HG02571 (cell line): ENCODE measurements at regions not wholly inside any gene's neighbourhood (a gene's known extent, or its start where the extent isn't known, plus 50 kb on each side); places are given as distances from the start of the nearest gene placed in this dataset.

ENCODE experiments used
- ATAC-seq: cut with Tn5 transposase; IDR thresholded peaks from one replicate; pipeline ENCODE4 v1.9.1; 2021; ENCODE audit warnings: mild to moderate bottlenecking, moderate library complexity; ENCODE audit not compliant: unreplicated experiment

DNA sequence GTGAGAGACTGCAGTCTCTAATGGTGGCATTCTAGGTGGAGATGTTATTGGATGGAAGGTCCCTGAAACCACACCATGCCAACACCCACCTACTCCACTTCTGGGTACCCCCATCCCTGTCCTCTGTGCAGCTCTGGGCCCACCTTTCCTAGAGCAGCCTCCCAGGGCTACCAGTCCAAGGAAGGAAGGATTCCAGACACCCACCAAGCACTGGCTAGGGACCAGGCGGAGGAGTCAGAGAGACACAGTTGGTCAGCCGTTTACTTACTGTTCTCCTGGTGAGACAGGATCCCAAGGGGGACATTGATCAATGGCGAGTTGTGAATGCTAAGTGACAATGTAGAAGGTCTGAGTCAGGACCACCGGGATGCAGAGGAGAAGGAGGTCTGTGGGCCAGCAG lies 151.6 kb downstream of the TTC32 start:
- no peak for ATAC-seq

DNA sequence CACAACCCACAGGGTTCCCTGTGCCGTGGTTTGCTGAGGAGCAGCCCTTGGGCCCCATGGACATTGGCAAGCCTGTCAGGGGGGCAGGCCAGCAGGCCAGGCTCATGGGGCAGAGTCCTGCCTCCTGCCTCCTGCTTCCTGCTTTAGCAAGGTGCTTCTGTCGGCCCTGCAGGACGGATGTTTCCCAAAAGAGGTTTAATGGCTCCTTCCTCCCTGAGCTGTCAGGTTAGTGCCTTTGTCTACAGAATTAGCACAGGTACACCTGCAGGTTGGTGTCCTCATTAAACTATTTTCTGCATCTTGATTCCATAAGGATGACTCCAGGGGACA lies 152.3 kb downstream of the TTC32 start:
- no peak for ATAC-seq

DNA sequence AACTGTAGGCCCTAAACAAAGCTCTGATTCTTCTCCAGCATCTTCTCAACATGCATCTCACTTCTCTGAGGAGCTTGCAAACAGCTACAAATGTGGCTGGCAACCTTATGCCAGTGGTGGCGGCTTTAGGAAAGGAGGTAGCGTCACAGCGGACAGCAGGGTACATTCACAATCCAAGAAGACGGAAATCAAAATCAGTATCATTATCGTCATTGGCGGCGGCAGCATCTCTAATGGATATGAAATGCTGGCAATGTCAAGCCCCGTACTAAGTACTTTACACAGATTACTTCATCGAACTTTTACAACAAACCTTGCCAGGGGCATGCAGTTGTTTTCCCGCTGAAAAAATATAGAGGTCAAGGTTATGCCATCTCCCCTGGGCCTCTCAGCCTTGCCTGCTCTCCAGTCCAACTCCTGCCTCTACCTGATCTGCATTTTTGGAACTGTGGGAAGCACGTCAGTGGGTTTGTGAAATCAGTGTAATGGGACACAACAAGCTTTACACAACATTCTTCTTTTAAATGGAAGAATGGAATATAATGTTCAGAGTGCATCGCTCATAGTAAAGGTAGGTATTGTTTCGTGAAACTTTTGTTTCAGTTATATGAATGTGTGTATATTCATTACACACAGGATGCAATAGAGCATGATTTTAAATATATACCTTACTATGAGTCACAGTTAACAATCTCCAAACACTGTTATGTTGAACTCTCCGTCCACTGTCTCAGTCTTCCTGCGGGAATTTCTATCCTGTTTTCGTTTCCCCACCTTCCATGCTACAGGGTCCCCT lies 152.9 kb downstream of the TTC32 start:
- no peak for ATAC-seq

DNA sequence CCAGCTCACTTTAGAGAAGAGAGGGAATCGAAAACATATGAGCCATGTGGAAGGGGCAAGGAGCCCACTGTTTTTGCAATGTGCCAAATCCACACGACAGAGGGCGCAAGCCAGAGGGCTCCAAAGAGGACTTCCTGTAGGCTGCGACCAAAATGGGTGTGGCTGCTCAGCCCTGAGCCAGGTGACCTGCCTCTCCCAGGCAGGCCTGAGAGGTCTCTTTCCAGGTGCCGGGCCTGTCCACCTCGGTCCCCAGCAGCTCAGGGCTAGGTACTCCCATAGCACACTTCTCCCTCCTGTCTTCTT lies 153.8 kb downstream of the TTC32 start:
- ATAC-seq: no peak

DNA sequence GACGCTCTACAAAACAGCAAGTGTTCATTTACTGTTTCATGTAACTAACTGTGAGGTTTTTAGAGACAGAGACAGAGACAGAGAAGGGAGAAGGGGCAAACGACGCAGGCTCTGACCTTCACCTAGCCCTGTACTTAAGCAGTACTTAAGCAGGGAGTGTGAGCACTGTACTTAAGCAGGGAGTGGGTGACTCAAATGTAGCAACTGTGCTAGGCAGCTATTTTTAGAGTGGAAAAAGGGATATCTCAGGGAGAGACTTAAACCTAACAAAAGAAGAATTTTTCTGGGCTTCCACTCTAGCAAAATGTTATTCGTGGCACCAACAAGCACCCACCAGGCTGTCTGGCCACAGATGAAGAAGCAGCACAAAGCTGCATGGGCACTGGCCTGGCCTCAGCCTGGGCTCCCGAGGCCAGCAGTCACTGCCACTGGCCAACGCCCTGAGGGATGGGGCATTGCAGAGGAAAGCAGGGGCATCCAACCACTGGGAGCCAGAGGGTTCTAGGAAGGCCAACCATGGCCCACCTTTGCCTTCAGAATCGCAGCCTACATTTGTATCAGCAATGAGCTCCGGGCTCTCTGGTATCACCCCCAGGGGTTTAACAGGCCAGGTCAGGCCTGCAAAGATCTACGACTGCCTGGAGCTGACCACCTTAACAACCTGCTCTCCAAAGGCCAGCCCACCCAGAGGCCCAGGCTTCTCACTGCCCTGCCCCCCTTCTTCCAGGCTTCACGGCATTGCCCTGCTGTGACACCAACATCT lies 154.3 kb downstream of the TTC32 start:
- ATAC-seq: no peak

DNA sequence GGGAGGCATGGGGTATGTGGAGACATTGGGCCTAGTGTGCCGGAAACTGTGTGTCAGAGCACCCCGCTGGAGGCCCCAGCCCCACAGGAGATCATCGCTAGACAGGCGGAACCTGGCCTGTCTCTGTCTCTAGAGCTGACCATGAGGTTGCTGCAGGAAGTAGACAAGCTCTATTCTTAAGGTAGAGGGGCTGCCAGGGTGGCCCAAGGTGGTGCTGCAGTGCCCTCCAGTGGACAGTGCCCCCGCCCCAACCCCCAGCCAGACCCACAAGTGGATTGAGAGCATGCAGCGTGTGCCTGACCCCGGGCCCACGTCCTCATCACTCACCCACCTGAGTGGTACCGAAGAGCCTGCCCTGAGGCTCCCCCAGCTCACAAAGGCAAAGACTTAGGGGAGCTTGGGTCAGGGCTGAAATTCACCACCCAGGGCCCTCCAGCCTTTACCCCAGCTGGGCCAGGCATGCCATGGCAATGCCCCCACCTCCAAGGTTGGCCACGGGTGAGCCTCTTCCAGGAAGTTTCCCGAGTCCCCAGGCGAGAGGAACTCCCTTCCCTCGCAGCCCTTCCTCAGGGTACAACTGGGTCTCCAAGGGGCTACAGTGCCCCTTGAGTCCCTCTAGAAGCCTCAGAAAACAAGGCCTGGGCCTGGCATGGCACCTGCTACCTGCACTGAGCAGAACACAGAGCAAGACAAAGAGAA lies 155.0 kb downstream of the TTC32 start:
- no peak for ATAC-seq

DNA sequence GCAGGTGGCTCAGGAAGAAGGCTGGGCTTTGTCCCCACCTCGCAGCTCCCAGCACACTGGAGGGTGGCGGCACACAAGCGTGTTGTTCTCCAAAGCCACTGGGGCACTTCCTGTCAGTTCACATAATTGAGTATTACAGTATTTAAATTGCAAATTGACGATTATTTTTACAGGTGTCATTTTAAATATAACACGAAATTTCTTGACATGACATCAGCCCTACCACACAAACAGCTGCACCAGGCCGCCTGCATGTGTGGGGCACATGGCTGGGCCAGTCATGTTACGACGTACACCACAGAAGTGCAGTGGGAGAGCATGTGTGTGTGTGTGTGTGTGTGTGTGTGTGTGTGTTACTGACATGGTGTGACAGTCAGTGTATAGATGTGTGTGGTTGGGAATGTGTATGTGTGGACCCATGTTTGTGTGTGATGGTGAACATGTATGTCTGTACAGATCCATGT lies 155.6 kb downstream of the TTC32 start:
- no peak for ATAC-seq

DNA sequence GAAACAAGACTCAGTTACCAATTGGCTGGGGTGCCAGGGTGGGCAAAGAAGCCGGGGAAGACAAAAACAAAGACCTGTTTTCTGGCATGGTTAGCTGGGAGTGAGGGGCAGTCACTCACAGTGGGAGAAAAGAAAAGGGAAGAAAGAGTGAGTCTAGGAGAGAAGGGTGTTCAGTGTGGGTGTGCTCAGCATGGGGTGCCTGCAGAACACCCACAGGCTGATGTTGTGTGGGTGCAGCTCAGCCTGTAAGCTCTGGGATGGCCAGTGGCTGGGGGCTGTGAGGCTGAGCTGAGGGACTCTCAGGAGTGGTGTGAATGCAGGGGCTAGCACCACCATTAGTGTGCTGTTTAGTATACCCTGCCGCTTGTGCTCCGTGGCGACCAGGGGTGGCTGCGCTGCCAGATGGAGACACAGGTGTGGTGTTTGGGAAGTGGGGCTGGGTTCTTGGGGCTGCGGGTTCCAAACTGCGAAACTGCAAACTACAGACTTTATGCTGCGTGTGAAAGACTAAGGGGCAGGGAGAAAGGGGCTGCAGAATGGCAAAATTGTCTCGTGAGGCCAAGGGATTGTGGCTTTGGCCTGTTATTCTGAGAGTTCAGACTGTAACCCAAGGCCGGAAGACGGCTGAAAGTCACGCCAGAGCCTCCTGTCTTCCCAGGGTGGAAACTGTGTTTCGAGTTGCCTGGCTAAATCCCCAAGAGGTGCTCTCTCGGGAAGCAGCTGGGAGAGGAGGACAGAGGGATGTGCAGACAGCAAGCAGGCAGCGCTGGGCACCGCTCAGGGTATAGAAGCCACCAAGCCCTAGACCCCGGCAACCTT lies 156.3 kb downstream of the TTC32 start:
- ATAC-seq: no peak

DNA sequence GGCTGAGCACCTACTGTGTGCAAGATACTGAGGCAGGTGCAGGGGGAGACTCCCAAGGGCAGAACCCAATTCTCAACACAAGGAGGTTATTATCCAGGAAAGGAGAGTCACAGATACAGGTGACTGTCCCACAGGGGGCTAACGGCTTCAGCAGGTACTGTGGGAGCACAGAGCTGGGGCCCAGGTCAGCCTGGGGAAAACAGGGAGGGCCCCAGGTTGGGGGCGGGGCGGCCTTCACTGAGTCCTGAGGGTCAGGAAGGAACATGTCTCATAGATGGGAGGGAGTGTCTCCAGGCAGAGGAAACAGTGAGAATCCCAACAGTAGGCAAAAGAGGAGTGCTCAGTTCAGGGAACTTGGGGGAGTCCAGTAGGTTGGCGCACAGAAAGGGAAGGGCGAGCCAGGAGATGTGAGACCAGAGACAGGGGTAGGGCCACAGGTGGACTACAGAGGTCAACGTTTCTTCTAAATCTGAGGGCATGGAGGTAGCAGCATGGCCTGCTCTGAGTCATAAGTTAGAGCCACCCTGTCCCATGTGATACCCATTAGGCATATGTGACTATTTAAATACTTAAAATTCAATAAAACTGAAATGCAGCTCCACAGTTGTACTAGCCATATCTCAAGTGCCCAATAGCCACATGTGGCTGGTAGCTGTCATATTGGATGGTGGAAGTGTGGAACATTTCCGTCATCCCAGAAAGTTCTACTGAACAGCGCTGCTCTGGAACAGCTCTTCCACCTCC lies 157.2 kb downstream of the TTC32 start:
- no peak for ATAC-seq

DNA sequence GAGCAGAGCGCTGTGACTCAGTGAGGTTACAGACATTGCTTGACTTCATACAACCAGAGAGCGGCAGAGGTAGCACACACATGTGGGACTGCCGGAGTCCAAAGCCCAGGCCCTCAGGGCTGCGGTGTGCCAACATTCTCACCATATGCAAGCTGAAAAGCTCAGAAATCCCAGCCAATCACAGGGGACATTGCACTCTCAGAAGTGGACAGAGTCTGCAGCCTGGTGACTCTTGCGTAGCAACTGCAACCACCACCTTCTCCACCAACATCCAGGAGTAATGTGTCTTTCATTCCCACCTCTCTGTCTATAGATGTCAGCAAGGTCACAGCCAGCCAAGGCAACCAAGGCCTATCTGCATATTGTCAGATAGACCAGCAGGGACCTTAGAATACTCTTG lies 158.1 kb downstream of the TTC32 start:
- ATAC-seq: no peak

DNA sequence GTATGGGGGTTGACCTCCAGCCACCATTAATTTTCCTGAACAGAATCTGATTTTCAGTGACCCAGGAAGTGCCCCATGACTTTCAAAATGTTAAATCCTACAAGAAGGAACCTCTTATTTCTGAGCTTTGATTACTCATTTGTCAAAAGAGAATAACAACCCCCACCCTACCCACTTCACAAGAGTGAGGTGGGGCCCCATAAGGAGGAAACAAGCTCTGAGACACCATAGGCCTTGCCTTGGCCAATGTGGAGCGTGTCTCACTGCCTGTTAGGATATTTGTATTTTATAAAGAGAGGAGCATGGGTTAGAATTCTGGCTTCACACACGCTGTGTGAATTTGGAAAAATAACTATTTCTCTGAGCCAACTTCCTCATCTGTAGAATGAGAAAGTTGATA lies 158.9 kb downstream of the TTC32 start:
- no peak for ATAC-seq

DNA sequence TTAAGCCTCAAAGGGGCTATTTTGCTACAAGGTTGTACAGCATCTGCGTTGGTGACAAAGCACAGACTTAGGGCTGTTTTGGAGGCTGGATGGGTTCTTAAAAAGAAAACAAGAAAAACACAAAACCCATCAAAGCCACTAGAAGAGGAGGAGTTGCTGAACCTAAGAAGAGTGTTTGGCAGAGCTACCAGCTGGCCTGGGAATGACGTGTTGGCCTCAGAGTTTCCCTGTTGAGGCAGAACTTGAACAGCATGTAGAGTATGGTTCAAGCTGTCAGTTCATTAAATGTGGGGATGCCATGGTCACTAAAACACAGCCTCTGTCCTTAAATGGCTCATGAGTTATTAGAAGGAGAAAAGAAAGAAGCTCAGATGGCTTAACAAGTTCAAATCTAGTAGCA lies 162.5 kb downstream of the TTC32 start:
- no peak for ATAC-seq

DNA sequence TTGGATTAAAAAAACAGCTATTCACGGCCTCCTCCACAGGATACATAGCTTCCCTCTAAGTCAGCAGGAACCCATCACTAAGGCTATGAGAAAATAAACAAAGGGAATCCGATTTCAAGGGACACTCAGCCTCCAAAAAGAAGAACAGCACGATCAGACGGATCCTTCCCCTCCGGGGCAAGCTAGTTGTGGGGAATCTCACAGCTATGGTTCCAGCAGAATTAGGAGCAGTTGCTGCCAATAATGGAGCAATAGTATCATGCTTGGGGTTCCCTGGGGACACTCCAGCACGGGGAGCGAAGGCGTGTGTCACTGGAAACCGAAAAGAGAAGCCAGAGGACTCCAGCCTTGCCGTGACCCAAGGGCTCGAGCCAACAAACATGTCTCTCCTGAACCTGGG lies 163.1 kb downstream of the TTC32 start:
- ATAC-seq: no peak

DNA sequence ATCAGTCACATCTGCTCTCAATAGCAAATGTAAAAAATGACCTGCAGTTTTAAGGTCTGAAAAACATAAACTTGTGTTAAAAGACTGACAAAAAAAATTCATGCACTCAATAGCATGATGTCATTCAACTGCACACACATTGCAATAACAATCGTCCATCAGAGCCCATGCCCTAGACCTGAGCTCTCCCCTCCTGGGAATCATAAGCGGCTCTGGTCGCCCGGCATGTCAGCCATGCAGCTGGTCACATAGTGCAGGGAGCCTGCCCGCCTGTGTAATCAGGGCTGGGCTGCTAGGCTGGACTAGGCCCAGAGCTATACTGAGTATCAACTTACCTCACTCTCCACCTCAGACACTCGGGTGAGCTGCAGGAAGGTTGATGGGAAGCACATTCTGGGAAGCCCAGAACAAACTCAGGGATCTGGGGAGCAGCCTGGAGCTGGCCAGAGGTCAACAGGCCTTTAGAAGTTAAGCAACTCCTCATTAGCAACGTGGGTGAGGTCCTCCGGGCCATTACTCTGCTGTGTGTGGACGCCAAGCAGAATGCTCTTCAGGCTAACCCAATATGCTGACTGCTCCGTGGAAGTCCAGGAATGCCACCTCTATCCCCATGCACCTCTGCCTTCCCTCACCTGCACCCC lies 165.5 kb downstream of the TTC32 start:
- ATAC-seq: no peak

DNA sequence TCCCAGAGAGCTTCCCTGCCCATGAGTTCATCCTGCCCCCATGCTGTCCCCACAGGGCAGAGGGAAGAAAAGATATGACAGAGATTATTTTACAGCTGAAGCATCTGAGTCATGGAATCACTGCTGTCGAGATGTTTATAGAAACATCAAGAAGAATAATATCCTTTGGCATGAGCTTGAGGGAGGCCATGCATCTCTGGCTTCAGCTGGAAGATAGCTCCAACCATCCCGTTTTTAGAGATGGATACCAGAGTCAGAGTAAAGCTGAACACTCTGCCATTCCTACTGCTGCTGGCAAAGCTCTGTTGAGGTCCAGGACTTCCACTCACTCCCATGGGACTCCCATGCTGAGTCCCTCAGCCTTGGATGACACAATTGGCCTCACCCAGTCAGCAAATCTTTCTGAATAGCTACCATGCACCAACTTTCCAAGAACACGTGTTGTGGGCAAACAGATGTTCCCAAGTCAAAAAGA lies 167.8 kb downstream of the TTC32 start:
- ATAC-seq: no peak

DNA sequence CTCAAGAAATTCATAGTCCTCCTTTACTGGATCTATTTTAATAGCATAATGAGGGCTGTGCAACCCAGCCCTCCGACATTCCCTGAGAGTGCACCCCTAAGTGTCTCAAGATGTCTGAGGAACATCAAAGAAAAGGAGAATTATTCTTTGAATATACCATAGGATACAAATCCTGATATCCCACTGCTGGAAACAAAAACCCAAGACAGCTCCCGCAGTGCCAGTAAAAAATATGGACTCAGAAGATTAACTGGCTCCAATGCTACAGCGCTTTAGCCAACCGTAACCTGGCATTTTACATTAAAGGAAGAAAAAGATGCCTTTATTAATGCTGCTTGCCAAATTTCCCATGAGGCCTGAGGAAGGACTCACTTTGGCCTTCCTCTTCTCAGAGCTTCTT lies 168.4 kb downstream of the TTC32 start:
- no peak for ATAC-seq

DNA sequence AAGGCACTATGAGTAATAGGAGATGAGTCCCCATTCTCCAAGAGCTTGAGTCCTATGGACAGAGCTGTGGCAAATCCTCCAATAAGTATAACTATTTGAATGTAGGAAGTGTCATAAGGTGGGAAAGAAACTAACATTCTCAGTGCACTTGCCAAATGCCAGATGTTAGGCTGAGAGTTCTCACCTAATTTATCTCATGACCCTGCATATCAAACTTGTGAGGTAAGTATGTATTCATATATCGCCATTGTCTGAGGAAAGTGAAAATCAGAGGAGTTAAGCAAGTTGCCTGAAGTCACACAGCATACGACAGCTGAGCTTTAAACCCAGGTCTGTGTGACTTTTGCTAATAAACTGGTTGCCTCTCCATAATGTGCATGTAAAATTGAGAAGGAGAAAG lies 169.5 kb downstream of the TTC32 start:
- ATAC-seq: no peak

DNA sequence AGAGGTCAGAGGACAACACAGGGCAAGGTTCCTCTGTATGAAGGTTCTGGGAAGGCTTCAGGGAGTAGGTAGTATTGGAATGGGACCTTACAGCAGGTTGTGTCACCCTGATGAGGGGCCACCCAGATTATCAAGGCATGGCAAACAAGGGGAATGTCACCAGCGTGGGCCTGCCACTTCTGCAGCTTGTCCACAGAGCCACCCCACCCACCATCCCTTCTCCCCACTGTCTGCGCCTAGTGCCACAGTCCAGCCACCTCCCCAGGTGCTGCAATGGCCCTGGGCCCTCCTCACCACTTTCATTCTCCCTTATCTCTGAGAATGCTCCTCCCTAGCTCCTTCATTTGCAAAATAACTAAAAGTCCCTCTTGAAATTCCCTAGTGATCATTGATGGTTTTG lies 170.3 kb downstream of the TTC32 start:
- ATAC-seq: no peak

DNA sequence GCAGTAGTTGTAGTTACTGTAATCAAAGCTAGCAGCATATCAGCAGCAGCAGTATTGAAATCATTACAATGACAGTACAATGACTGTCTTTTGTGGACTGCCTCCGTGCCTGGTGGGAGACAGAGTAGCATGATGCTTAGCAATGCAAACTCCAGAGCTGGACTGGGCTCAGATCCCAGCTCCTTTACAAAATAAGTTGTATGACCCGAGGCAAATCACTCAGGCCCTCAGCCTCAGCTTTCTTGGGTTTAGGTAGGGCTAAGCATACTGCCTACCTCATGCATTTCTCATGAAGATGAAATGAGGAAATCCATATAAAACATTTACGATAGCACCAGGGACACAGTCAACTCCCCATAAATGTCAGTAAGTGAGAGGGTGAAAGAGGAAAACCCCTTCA lies 170.7 kb downstream of the TTC32 start:
- no peak for ATAC-seq

DNA sequence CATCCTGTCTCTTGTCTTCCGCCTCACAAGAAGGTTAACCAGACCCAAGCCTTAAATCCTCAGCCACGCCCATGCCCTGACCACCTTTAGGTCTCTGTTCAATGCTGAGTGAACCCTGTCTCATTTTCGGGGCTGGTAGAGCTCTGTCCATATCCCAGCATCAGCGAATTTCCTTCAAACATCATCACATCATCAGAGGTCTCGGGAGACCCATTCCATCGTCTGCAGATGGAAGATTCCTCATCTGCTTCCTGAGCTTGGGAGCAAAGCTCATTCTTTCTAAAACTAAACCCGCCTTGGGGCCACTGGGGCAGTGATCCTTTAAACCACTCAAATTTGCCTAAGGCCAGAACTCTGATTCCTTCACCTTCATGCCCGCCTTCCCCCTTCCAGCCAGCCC lies 173.7 kb downstream of the TTC32 start:
- ATAC-seq: no peak
